Epithelial cell of proximal tubule (primary cell): ENCODE measurements at regions not wholly inside any gene's neighbourhood (a gene's known extent, or its start where the extent isn't known, plus 50 kb on each side); places are given as distances from the start of the nearest gene placed in this dataset.

Experiments
- DNase-seq: peaks from one replicate; pipeline ENCODE4 v3.0.0-alpha.2; 2011; ENCODE audit warnings: low read depth
- H3K4me3 ChIP-seq: 2 replicates; pipeline ENCODE4 v1.5.1; 2011; ENCODE audit warnings: low read depth, mild to moderate bottlenecking, low read length
- TF ChIP-seq, protein P1 (sequence below): conservative IDR thresholded peaks from 2 replicates; pipeline ENCODE4 v1.5.1; 2012; ENCODE audit warnings: low read depth, mild to moderate bottlenecking, low read length

DNA sequence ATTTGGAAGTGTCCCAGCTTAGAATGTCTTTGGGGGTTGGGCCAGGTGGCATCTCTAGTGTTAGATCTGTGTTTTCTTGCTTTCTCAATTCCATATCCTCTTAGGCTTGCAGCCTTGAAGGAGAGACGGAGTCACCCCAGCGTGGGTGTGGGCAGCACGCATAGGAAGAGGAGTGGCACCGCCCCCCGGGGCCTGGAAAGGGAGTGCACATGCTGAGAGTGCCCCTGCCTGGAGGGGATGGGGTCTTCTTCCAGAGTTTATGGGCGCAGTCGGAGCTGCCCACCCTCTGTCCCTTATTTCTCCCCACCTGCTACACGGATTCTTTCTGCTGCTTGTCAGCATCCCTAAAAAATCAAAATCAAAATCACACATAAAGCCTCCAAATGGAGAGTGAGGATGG is 309.7 kb downstream of the QKI start:
- DNase-seq = no peak
- H3K4me3 ChIP-seq = no peak overlapping the region
- TF ChIP-seq, protein P1, sequence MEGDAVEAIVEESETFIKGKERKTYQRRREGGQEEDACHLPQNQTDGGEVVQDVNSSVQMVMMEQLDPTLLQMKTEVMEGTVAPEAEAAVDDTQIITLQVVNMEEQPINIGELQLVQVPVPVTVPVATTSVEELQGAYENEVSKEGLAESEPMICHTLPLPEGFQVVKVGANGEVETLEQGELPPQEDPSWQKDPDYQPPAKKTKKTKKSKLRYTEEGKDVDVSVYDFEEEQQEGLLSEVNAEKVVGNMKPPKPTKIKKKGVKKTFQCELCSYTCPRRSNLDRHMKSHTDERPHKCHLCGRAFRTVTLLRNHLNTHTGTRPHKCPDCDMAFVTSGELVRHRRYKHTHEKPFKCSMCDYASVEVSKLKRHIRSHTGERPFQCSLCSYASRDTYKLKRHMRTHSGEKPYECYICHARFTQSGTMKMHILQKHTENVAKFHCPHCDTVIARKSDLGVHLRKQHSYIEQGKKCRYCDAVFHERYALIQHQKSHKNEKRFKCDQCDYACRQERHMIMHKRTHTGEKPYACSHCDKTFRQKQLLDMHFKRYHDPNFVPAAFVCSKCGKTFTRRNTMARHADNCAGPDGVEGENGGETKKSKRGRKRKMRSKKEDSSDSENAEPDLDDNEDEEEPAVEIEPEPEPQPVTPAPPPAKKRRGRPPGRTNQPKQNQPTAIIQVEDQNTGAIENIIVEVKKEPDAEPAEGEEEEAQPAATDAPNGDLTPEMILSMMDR = no peak

DNA sequence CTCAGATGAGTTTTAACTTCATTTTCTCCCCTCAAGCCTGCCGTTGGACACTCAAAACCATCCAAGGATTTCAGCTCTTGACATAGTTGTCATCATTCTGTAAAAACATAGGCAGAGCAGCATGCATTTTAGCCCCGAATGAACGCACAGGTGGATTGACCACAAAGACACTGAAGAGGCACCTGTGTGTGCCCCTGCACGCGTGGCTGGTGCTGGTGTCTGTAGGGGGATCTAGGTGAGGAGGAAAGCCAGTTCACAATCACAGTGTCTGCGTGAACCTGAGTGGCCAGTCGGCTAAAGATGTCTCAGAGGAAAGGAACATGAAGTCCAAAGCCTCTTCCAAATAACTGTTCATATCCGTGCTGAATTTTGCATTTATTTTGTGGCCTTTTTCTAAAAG is 309.2 kb downstream of the QKI start:
- no peak overlapping the region for H3K4me3 ChIP-seq
- no peak for DNase-seq
- TF ChIP-seq, protein P1 = no peak

DNA sequence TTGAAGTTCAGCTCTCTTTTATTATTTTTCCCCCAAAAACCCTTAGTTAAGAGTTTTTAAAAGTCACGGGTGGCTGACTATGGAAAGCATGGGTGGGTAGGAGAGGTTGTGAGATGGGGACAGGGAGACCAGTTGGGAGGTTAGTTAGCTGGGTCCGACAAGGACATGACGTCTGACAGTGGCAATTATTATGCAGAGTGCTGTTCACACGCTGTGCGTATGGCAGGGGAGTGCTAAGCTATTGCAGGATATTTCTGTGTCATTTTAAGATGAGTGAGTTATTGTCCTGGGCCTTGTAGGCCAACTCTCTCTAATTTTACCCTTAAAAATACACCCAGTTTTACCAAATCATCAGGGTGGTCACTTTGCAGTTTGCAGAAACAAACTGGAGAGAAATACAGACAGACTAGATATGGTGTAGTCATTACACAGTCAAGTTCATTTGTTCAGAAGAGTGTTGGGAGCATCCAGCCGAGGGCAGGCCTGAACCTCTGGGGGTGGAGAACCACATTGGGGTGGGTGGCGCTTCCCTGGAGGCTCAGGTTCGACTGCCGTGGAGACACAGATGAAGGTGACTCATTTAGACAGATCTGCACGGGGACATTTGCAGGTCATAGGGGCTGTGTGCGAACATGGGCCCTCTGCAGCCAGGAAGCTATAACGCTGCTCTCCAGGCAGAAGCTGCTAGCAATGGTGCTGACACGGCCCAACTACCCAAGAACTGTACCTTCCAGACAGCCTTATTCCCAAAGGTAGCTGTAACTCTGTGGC is 307.6 kb downstream of the QKI start:
- DNase-seq = no peak
- H3K4me3 ChIP-seq = no peak overlapping the region
- TF ChIP-seq, protein P1 = no peak

DNA sequence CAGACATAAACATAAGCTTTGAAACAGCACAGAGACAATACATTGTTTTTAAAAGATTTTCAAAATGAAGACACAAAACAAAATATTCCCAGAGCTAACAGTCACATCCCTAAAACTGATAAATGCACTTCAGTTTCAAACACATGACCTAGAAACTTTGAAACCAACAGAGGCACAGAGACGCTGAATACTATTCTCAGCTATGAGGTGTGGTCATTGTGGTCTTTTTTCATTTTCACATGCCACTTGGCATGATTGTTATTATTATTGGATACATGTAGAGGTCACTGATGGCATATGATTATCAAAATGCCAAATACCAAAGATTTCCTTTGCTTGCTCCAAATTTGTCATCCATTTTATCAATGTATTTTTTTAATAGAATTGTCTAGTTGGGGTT is 306.9 kb downstream of the QKI start:
- TF ChIP-seq, protein P1 = no peak
- H3K4me3 ChIP-seq = no peak overlapping the region
- DNase-seq = no peak

DNA sequence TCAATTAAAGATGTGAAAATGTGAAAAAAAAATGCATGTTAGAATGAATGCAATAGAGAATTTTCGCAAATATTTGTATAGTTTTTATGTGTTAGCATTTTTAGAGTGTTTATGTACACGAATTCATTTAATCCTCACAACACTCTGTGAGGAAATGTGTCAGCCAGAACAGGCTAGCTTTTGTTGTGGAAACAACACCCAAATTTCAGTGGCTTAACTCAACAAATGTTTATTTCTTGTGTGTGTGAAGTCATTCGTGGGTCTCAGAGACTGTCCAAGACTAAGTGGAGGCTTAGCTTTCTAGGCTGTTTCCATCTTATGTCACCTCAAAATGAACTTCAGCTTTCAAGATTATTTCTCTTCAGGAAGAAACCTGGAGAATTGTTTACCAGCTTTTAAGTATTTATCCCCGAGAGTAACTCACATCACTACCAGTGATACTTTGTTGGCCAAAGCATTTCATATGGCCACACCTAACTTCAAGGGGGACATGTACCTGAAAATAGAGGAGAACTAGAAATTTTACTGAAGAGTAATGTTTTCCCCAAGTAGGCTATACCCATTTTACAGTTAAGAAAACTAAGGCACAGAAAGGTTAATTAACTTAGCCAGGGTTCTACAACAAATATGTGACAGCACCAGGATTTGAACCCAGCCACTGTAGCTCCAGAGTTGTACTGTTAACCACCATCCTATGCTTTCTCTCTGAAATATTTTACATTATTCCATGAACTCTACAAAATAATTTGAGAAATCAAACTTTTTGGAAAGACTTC is 306.1 kb downstream of the QKI start:
- no peak for DNase-seq
- no peak overlapping the region for H3K4me3 ChIP-seq
- TF ChIP-seq, protein P1 = no peak

DNA sequence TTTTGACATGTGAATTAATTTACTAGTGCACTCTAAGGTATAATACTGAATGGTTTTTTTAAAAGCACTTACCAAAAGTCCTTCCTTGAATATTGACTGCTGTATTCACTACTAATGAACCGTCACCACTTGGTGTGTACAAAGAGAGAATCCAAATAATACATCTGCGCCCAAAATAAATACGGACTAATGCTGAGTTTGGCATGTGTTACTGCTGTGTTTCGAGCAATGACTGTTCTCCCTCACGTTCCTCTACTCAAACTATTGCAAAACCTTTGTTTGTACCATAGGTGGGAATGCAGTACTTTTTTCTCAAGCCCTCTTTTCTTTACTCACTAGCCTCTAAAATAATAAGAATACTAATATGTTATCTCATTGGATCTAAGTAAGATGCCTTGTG is 305.5 kb downstream of the QKI start:
- TF ChIP-seq, protein P1 = no peak
- H3K4me3 ChIP-seq = no peak overlapping the region
- no peak for DNase-seq
